ENCODE measurements at regions not wholly inside any gene's neighbourhood (a gene's known extent, or its start where the extent isn't known, plus 50 kb on each side); places are given as distances from the start of the nearest gene placed in this dataset.

- no peaks in the 10 kb centered on the region for H3K9me3 ChIP-seq
- no peak overlapping the region for H3K4me3 ChIP-seq
- DNase-seq (ENCODE audit: low spot score in 2 of 2), result no peak
- H3K27ac ChIP-seq, result no peak overlapping the region
- H3K27me3 ChIP-seq, result no peaks in the 10 kb centered on the region
- WGBS, 2 donors, result 76 to 77% methylated on average over 1 of the region's 1 CpG
- TF ChIP-seq, protein P1, sequence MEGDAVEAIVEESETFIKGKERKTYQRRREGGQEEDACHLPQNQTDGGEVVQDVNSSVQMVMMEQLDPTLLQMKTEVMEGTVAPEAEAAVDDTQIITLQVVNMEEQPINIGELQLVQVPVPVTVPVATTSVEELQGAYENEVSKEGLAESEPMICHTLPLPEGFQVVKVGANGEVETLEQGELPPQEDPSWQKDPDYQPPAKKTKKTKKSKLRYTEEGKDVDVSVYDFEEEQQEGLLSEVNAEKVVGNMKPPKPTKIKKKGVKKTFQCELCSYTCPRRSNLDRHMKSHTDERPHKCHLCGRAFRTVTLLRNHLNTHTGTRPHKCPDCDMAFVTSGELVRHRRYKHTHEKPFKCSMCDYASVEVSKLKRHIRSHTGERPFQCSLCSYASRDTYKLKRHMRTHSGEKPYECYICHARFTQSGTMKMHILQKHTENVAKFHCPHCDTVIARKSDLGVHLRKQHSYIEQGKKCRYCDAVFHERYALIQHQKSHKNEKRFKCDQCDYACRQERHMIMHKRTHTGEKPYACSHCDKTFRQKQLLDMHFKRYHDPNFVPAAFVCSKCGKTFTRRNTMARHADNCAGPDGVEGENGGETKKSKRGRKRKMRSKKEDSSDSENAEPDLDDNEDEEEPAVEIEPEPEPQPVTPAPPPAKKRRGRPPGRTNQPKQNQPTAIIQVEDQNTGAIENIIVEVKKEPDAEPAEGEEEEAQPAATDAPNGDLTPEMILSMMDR (IDR thresholded peaks at IDR 0.05), result no peak
- TF ChIP-seq POLR2A (IDR thresholded peaks at IDR 0.05) (no peak), EP300 (IDR thresholded peaks at IDR 0.05) (no peak)
- H3K36me3 ChIP-seq, result no peaks in the 10 kb centered on the region
- no peaks in the 10 kb centered on the region for H3K4me1 ChIP-seq
Measured at GRCh38 chr12:60114169-60114568, 518.3 kb downstream of the SLC16A7 start.

DNA sequence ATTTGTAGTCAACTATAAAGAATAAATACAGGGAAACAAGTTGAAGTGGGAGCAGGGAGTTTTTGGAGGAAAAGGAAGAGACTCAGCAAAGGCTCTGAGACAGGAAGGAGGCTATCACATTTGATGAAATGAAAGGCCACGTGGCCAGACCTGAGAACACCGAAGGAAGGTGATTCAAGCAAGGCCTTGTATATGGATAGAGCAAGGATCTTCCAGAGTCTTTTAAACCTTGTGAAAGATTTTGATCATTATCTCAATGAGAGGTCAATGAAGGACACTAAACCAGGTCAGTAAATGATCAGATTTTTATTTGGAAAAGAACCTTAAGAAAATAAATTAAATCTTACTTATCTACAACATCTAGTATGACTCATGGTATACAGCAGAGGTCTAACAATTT, 523.5 kb downstream of the SLC16A7 start:
- no peaks in the 10 kb centered on the region for H3K36me3 ChIP-seq
- H3K27ac ChIP-seq, result no peak overlapping the region
- H3K9me3 ChIP-seq, result no peaks in the 10 kb centered on the region
- H3K4me1 ChIP-seq, result no peaks in the 10 kb centered on the region
- H3K4me3 ChIP-seq, result no peak overlapping the region
- TF ChIP-seq POLR2A (IDR thresholded peaks at IDR 0.05), result no peak
- TF ChIP-seq, protein P1 (IDR thresholded peaks at IDR 0.05), result no peak
- TF ChIP-seq EP300 (IDR thresholded peaks at IDR 0.05), result no peak
- DNase-seq (ENCODE audit: low spot score in 2 of 2), result no peak
- no peaks in the 10 kb centered on the region for H3K27me3 ChIP-seq
- WGBS, 2 donors, result 54 to 69% methylated on average over 2 of the region's 2 CpGs

GRCh38 chr12:60120199-60120598, 524.4 kb downstream of the SLC16A7 start:
- H3K36me3 ChIP-seq, result no peaks in the 10 kb centered on the region
- H3K27me3 ChIP-seq, result no peaks in the 10 kb centered on the region
- WGBS, 2 donors, result 84 to 87% methylated on average over 5 of the region's 5 CpGs
- DNase-seq (ENCODE audit: low spot score in 2 of 2), result no peak
- H3K4me1 ChIP-seq, result no peaks in the 10 kb centered on the region
- TF ChIP-seq, protein P1 (IDR thresholded peaks at IDR 0.05), result no peak
- TF ChIP-seq EP300 (IDR thresholded peaks at IDR 0.05) (no peak), POLR2A (IDR thresholded peaks at IDR 0.05) (no peak)
- H3K27ac ChIP-seq, result no peak overlapping the region
- no peaks in the 10 kb centered on the region for H3K9me3 ChIP-seq
- H3K4me3 ChIP-seq, result no peak overlapping the region

DNA sequence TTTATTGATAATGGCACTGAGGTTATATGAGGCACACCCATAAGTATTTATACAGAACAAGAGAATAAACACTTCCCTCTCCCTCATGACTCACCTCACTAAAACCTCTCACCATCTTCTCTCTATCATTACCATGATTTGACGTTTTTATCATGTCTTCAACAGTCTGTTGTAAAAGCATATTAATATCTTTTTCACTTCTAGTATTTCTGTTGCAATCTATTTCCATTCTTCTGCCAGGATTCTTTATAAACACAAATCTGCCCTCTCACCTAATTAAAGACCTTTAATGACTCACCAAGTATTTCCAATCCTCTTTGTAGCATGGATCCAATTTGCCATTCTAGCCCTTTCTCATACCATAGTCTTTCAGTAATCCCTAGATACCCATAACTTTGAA, 527.7 kb downstream of the SLC16A7 start:
- 48 to 53% methylated on average over 1 of the region's 1 CpG for WGBS, 2 donors
- H3K4me1 ChIP-seq, result no peaks in the 10 kb centered on the region

DNA sequence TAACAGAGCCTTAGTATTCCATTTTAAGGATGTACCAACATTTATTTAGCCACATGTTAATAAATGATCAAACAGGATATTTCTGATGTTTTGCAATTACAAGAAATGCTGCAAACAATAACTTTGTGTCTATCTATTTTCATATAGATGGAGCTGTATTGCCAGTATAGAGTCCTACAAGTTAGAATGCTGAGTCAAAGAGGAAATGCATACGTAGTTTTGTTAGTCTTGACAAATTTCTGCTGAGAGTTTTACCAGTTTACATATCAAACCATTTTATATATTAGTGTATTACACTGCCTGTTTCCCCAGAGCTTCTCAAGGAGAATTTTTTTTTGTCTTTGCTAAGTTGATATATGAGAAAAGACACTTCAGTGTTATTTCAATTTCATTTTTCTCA, 541.7 kb downstream of the SLC16A7 start:
- Histone ChIP-seq H3K27me3 (no peaks in the 10 kb centered on the region), H3K36me3 (no peaks in the 10 kb centered on the region), H3K4me1 (no peaks in the 10 kb centered on the region), H3K4me3 (no peak overlapping the region), H3K27ac (no peak overlapping the region), H3K9me3 (no peaks in the 10 kb centered on the region)
- TF ChIP-seq POLR2A (IDR thresholded peaks at IDR 0.05) (no peak), EP300 (IDR thresholded peaks at IDR 0.05) (no peak)
- TF ChIP-seq, protein P1 (IDR thresholded peaks at IDR 0.05), result no peak
- WGBS, 2 donors, result 5 to 71% methylated on average over 1 of the region's 1 CpG
- DNase-seq (ENCODE audit: low spot score in 2 of 2), result no peak

More for the DNA sequence above, 527.7 kb downstream of the SLC16A7 start:
- H3K4me3 ChIP-seq, result no peak overlapping the region
- no peak overlapping the region for H3K27ac ChIP-seq
- no peaks in the 10 kb centered on the region for H3K36me3 ChIP-seq
- H3K9me3 ChIP-seq, result no peaks in the 10 kb centered on the region
- TF ChIP-seq, protein P1 (IDR thresholded peaks at IDR 0.05), result no peak
- TF ChIP-seq POLR2A (IDR thresholded peaks at IDR 0.05) (no peak), EP300 (IDR thresholded peaks at IDR 0.05) (no peak)
- no peaks in the 10 kb centered on the region for H3K27me3 ChIP-seq
- DNase-seq (ENCODE audit: low spot score in 2 of 2), result no peak
